Lower leg skin (tissue), 3 donors: ENCODE measurements at regions not wholly inside any gene's neighbourhood (a gene's known extent, or its start where the extent isn't known, plus 50 kb on each side); places are given as distances from the start of the nearest gene placed in this dataset.

Source experiments
- POLR2A ChIP-seq, 2 donors: fragments of 450-650 bp; IDR thresholded peaks; one replicate each; pipeline ENCODE4 v1.6.1; 2016 to 2017; ENCODE audit warnings: antibody characterized with exemption in 2 of 2, mild to moderate bottlenecking in 1 of 2, moderate library complexity in 1 of 2
- TF ChIP-seq, protein P1 (sequence below), 3 donors: fragments of 450-650 bp; IDR thresholded peaks; one replicate each; pipeline ENCODE4 v1.5.1; 2016; ENCODE audit warnings: antibody characterized with exemption in 3 of 3, mild to moderate bottlenecking in 3 of 3, moderate library complexity in 2 of 3

DNA sequence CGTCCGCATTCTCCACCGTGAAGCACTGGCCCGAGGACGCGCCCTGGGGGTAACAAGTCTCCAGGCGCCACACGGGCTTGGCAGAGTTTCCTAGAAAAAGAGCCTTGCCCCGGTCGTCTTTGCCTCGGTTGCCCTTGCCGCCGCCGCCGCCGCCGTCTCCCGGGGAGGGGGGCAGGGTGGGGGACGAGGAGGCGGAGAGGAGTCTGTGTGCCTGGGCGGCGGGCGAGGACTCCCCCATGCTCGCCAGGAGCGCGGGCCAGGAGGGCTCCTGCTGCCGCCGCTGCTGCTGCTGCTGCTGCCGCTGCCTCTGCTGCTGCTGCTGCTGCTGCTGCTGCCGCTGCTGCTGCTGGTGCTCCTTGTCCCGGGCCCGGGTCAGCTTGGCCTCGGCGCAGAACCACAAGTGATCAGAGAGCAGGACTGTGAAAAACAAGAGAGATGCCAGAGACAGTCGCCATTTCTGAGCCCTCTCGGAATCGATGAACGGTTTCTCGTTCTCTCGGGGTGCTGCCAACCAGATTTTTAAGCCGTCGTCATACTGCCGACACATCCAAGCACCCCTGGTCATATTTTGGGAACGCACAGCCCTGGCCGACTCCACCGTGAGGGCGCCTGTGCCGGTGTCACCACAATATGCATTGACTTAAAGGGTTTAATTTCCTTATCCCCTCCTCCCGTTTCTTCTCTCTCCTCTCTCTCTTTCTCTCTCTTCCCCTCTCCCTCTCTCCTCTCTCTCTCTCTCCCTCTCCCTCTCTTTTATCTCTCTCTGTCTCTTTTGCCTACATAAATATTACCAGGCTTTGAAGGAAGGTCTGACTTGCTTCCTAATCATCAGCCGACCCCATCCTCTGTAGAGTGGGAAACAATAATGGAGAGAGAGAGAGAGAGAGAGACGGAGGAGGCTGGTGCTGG lies 349.1 kb downstream of the LIG4 start:
- TF ChIP-seq, protein P1, sequence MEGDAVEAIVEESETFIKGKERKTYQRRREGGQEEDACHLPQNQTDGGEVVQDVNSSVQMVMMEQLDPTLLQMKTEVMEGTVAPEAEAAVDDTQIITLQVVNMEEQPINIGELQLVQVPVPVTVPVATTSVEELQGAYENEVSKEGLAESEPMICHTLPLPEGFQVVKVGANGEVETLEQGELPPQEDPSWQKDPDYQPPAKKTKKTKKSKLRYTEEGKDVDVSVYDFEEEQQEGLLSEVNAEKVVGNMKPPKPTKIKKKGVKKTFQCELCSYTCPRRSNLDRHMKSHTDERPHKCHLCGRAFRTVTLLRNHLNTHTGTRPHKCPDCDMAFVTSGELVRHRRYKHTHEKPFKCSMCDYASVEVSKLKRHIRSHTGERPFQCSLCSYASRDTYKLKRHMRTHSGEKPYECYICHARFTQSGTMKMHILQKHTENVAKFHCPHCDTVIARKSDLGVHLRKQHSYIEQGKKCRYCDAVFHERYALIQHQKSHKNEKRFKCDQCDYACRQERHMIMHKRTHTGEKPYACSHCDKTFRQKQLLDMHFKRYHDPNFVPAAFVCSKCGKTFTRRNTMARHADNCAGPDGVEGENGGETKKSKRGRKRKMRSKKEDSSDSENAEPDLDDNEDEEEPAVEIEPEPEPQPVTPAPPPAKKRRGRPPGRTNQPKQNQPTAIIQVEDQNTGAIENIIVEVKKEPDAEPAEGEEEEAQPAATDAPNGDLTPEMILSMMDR (IDR thresholded peaks at IDR 0.05): no peak
- TF ChIP-seq POLR2A (IDR thresholded peaks at IDR 0.05): no peak
